Lower leg skin (tissue), 3 donors: ENCODE measurements at regions not wholly inside any gene's neighbourhood (a gene's known extent, or its start where the extent isn't known, plus 50 kb on each side); places are given as distances from the start of the nearest gene placed in this dataset.

Source experiments
- CTCF ChIP-seq, 3 donors: fragments of 450-650 bp; IDR thresholded peaks; one replicate each; pipeline ENCODE4 v1.5.1; 2016; ENCODE audit warnings: antibody characterized with exemption in 3 of 3, mild to moderate bottlenecking in 3 of 3, moderate library complexity in 2 of 3
- POLR2A ChIP-seq, 2 donors: fragments of 450-650 bp; IDR thresholded peaks; one replicate each; pipeline ENCODE4 v1.6.1; 2016 to 2017; ENCODE audit warnings: antibody characterized with exemption in 2 of 2, mild to moderate bottlenecking in 1 of 2, moderate library complexity in 1 of 2

DNA sequence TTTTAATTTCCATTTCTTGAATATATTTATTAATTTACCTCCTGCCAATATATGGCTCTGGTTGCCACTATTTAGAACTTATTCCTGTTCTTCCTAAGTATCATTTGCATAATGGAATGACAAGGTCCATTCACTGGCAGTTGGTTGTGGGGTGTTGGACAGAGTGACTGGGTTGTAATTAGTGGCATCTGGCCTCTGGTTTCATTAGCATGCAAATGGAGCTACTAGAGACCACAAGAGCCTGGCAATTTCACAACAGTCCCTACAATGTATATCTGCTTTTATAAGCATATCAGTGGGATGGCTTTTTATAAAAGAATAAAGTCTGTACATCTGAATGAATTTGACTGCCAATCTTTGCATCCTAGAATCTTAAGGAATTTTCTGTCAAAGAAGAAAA, 1030.9 kb upstream of the CDH8 start:
- TF ChIP-seq CTCF (IDR thresholded peaks at IDR 0.05) (no peak), POLR2A (IDR thresholded peaks at IDR 0.05) (no peak)
